HL-60/S4 (cell line): ENCODE measurements at regions not wholly inside any gene's neighbourhood (a gene's known extent, or its start where the extent isn't known, plus 50 kb on each side); places are given as distances from the start of the nearest gene placed in this dataset.

Experiments
- in situ Hi-C: fragments of 300-500 bp; cut with MboI; formaldehyde crosslinking; loops from 2 replicates; pipeline ENCODE4 v1.14.3; 2022; ENCODE audit warnings: low sequenced_read_pairs

- in situ Hi-C loops, result no loop called here
These were observed 91.1 kb upstream of the PRSS58 start for GRCh38 chr7:142348921-142349405.

GRCh38 chr7:142348100-142348499 is 90.2 kb upstream of the PRSS58 start:
- in situ Hi-C loops, result no loop called here

DNA sequence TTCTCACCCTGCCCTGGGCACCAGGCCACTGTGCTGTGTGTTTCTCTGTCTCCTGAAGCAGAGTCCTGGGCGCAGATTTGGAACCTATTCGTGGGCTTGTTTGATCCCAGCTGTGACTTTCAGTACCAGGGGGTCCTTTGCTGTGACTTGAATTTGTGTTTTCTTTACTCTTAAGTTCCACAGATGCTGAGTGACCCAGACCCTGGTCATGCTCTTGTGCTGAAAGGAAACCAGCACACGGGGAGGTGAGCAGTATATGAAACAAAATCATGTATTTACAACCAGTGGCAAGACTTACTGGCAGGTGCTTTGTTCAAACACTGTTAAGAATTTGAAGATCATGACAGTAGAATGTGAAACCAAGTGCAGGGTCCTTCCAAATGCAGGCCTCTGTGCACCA is 89.2 kb upstream of the PRSS58 start:
- in situ Hi-C loops, result no loop called here

DNA sequence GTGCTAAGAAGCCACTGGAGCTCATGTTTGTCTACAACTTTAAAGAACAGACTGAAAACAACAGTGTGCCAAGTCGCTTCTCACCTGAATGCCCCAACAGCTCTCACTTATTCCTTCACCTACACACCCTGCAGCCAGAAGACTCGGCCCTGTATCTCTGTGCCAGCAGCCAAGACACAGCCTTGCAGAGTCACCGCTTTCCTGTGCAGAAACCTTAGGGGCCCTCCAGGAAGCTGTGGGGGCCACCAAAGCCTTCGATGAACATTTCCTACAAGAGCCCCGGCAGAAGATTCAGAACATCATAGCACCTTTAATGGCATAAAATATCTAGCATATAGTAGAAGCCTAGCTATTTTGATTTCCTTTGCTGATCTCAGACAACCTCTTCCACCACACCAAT is 88.0 kb upstream of the PRSS58 start:
- in situ Hi-C loops, result no loop called here

DNA sequence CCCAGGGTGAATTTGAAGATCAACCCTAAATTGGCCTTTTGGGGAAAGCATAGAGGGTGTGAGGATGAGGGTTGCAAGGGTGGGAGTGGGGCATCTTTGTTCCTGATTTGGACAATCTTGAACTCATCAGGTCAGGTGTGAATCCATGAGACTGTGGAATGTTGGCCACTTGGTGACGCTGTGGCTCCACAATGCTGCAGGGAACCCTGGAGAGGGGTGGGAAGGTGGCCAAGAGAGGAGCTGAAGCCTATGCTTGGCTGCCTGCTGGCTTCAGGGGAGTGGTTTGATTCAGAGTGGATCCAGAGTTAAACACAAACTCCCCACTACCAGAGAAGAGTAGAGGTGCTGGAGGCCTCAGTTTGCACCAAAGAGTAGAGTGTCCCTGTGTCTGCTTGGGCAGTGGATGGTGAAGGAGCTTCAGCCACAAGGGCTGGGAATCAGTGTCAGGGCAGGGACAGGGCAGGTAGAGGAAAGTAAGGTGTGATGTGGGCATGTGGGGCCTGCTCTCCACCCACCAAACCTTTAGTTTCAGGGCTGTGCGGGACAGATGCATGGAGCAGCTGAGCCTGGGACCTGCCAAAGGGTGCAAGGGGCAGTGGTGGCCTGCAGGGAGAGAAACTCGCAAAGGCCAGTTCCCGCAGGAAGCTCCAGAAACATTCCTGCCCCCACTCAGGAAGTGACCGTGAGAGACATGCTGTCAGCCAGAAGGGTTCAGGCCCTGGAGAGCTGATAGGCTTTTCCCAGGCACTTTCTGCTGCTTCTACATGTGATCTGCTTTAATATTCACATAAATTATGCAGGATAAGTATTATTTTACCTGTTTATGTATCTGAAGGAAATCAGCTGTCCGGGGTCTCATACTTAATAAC is 81.0 kb upstream of the PRSS58 start:
- in situ Hi-C loops, result no loop called here

DNA sequence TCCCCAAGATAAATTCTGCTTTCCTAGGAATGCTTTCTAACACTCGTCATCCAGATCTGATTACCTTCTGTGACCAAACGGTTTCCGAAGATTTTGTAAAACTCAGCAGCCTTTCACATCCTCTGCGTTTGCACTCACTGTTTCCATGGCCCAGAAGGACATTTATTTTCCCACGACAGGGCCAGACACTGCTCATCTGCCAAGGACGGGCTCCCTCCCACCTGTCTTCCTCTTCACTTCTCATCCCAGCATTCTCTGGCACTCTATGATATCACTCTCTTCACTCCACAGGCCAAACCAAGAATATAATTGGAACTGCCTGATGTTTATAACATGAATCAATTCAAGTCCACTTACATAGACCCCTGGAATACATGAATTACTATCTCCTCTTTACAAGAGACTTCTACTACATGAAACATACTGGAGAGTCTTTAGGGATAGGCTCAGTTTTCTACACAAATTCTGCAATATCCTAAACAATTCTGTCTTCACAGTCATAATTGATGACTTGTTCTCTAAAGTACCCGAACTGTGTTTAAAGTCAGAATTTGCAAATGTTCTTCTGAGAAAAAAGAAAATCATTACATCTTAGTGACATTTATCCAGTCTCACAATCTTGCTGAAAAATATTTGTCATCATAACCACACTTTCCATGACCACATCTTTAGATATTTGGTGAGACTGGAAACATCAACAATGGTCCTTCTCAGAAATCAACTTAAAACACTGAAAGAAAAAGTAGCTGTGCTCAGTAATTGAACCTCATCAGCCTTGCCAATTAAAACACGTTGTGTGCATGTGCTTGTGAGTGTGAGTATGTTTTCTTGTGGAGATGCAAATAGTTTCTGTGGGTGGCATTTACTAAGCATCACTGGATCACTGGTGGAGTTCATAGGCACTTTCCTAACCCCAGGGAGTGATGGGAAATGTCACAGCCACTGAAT is 79.5 kb upstream of the PRSS58 start:
- in situ Hi-C loops, result no loop called here

GRCh38 chr7:142334806-142335205 is 76.9 kb upstream of the PRSS58 start:
- in situ Hi-C loops, result no loop called here

GRCh38 chr7:142334236-142334635 is 76.4 kb upstream of the PRSS58 start:
- in situ Hi-C loops, result no loop called here

DNA sequence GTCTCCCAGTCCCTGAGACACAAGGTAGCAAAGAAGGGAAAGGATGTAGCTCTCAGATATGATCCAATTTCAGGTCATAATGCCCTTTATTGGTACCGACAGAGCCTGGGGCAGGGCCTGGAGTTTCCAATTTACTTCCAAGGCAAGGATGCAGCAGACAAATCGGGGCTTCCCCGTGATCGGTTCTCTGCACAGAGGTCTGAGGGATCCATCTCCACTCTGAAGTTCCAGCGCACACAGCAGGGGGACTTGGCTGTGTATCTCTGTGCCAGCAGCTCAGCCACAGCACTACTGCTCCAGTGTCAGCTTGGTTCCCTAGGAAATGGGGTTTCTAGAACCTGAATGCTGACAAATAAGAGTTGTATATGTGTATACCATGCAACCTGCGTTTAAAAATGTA is 74.6 kb upstream of the PRSS58 start:
- in situ Hi-C loops, result no loop called here

DNA sequence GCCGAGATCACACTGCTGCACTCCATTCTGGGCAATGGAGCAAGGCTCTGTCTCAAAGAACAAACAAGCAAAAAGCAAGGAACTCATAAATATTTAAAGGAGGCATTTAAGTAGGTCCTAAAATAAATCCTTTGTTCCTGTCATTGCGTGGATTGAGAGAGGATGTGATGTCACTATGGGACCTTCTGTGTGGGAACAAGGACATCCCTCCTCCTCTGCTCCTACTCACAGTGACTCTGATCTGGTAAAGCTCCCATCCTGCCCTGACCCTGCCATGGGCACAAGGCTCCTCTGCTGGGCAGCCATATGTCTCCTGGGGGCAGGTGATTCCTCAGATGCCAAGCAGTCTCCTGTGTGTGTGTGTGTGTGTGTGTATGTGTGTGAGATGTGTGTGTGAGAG is 74.1 kb upstream of the PRSS58 start:
- in situ Hi-C loops, result no loop called here

DNA sequence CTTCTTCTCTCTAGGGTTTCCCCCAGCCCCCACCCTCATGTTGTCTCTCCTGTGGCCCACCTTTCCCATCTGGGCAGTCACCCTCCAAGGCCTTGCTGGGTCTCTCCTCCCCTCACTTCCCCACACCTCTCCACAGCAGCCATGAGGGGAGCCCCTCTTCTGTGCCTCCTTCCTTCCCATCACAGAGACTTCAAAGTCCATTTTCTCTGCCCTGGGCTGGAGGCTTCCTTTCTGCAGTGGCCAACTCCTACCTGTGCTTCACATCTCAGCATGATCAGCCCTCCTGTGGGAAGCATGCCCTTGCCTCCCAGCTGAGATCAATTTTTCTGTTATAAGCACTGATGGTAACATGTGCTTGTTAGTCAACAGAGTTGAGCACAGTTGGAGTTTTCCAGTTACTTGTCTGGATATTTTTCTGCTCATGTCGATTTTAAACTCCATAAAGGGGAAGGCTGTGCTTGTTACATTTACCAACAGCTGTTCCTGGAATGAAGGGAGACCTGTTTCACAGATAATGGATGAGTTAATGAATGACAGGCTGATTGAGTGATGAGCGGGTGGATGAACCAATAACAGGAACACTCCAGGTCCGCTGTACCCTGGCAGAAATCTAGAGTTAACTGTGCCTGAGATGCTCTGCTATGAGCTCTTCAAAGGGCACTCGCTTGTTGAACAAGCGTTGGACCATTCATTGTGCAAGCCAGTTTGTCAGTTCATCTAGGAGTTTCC is 71.4 kb upstream of the PRSS58 start:
- in situ Hi-C loops, result no loop called here

GRCh38 chr7:142328551-142328950 is 70.7 kb upstream of the PRSS58 start:
- in situ Hi-C loops, result no loop called here

DNA sequence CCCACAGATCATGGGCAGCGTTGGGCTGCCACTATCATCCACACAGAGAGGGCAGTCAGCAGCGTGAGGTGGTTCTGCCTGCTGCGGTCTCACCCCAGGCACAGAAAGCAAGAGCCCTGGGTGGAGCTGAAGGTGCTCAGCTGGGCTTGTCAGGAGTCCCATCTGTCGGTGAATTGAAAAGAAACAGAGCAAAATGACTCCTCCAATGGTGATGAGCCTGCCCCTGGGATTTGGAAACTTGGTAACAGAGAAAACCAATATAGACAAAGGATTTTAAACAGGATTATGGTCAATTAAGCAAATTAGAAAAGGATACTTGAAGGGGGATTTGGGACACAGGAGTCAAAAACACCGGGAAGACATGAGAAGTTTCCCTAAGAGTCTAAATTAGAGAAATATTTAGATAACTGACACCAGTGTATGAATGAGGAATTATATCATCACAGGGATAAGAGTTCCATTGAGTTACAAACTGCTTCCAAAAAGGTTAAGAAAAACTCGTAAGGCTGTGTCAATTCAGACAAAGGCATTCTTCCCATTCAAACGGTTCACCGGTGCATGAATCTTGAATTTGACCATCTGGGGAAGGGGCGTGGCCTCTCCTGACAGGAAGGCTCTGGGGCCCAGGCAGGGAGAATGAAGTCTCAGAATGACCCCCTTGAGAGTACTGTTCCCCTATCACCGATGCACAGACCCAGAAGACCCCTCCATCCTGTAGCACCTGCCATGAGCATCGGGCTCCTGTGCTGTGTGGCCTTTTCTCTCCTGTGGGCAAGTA is 70.0 kb upstream of the PRSS58 start:
- in situ Hi-C loops, result no loop called here

- in situ Hi-C loops, result no loop called here
These were observed 65.8 kb upstream of the PRSS58 start for GRCh38 chr7:142323706-142324105.

- in situ Hi-C loops, result no loop called here
These were observed 63.5 kb upstream of the PRSS58 start for GRCh38 chr7:142321391-142321790.

DNA sequence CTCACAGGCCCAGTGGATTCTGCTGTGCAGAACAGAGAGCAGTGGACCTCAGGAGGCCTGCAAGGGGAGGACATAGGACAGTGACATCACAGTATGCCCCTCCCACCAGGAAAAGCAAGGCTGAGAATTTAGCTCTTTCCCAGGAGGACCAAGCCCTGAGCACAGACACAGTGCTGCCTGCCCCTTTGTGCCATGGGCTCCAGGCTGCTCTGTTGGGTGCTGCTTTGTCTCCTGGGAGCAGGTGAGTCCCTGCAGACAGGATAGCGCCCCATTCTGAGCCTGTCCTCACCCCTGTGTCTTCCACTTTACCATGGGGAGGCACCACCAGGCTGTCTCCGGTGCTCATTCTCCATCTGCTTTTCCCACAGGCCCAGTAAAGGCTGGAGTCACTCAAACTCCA is 63.0 kb upstream of the PRSS58 start:
- in situ Hi-C loops, result no loop called here

DNA sequence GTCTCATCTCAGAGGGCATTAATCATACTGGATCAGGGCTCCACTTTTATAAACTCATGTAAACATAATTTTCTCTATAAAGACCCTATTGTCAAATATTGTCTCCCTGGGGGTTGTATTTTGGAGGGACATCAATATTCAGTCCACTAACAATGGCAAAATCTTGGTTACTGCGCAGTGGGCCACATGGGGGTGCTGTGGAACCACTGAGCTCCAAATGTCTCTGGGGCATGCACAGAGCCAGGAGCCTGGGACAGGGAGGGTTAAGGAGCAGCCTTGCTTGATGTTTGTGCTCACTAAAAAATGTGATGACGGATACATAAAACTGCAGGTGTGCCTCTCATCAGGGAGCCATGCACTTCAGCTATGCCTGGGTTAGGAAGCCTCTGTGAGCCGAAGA is 62.1 kb upstream of the PRSS58 start:
- in situ Hi-C loops, result no loop called here

- in situ Hi-C loops, result no loop called here
These were observed 56.4 kb upstream of the PRSS58 start for GRCh38 chr7:142314281-142314680.

GRCh38 chr7:142313528-142313927 is 55.7 kb upstream of the PRSS58 start:
- in situ Hi-C loops, result no loop called here

- in situ Hi-C loops, result no loop called here
These were observed 54.0 kb upstream of the PRSS58 start for GRCh38 chr7:142311876-142312275.
